Karpas-422 (cell line): ENCODE measurements at regions not wholly inside any gene's neighbourhood (a gene's known extent, or its start where the extent isn't known, plus 50 kb on each side); places are given as distances from the start of the nearest gene placed in this dataset.

Source experiments
- DNase-seq: peaks from one replicate; pipeline ENCODE4 v3.0.0-alpha.2; 2015
- H2AFZ ChIP-seq: fragments of 200-600 bp; sonication (generic); 2 replicates; pipeline ENCODE4 v1.6.1; 2014; ENCODE audit warnings: antibody characterized with exemption, low read length, mixed read lengths
- H3K27ac ChIP-seq: fragments of 200-600 bp; sonication (generic); 2 replicates; pipeline ENCODE4 v1.5.1; 2014; ENCODE audit warnings: mild to moderate bottlenecking, low read length, moderate library complexity
- H3K27me3 ChIP-seq: fragments of 200-600 bp; sonication (generic); 2 replicates; pipeline ENCODE4 v1.6.1; 2014; ENCODE audit warnings: low read length, mixed read lengths
- H3K36me3 ChIP-seq: fragments of 200-600 bp; sonication (generic); 2 replicates; pipeline ENCODE4 v1.6.1; 2014; ENCODE audit warnings: low read length, mixed read lengths; ENCODE audit not compliant: insufficient read depth
- H3K4me1 ChIP-seq: fragments of 200-600 bp; sonication (generic); 2 replicates; pipeline ENCODE4 v1.6.1; 2014; ENCODE audit warnings: mild to moderate bottlenecking, low read length, mixed read lengths
- H3K4me2 ChIP-seq: fragments of 200-600 bp; sonication (generic); 2 replicates; pipeline ENCODE4 v1.6.1; 2014; ENCODE audit warnings: low read length, low read depth, mild to moderate bottlenecking; ENCODE audit not compliant: poor library complexity, severe bottlenecking
- H3K4me3 ChIP-seq: fragments of 200-600 bp; sonication (generic); 2 replicates; pipeline ENCODE4 v1.5.1; 2014; ENCODE audit warnings: mild to moderate bottlenecking, antibody characterized with exemption, low read length, mixed read lengths
- H3K79me2 ChIP-seq: fragments of 200-600 bp; sonication (generic); 2 replicates; pipeline ENCODE4 v1.6.1; 2014; ENCODE audit warnings: mild to moderate bottlenecking, low read length, mixed read lengths
- H3K9ac ChIP-seq: fragments of 200-600 bp; sonication (generic); 2 replicates; pipeline ENCODE4 v1.6.0; 2014; ENCODE audit warnings: low read length
- H3K9me2 ChIP-seq: fragments of 200-600 bp; sonication (generic), shearing (Covaris generic); replicated peaks from 2 replicates; pipeline ENCODE4 v1.6.0; 2014; ENCODE audit warnings: mild to moderate bottlenecking, low read length, moderate library complexity; ENCODE audit not compliant: insufficient read depth
- H3K9me3 ChIP-seq: fragments of 300-700, 200-600 bp; sonication (generic); 2 replicates; pipeline ENCODE4 v1.6.1; 2014; ENCODE audit warnings: low read length, mixed read lengths
- H4K20me1 ChIP-seq: fragments of 200-600 bp; sonication (generic); 2 replicates; pipeline ENCODE4 v1.6.1; 2014; ENCODE audit warnings: mild to moderate bottlenecking, antibody characterized with exemption, low read length, low read depth; ENCODE audit not compliant: insufficient read depth

GRCh38 chr14:101169267-101169666, 265.7 kb upstream of the RTL1 start:
- H3K27ac ChIP-seq = no peak overlapping the region
- H3K4me3 ChIP-seq = no peak overlapping the region
- no peak overlapping the region for H3K9ac ChIP-seq
- H3K9me2 ChIP-seq = no peaks in the 10 kb centered on the region
- no peak for DNase-seq
- H3K27me3 ChIP-seq = 0 out of 2 replicates have a peak, but pooled peaks cover 5% of the 10 kb centered on the region
- peaks cover 11% of the 10 kb centered on the region for H3K9me3 ChIP-seq
- H3K4me1 ChIP-seq = no peaks in the 10 kb centered on the region
- no peaks in the 10 kb centered on the region for H3K79me2 ChIP-seq
- no peaks in the 10 kb centered on the region for H3K36me3 ChIP-seq
- H2AFZ ChIP-seq = no peak overlapping the region
- no peak overlapping the region for H3K4me2 ChIP-seq
- no peaks in the 10 kb centered on the region for H4K20me1 ChIP-seq

- Histone ChIP-seq H3K9ac (no peak overlapping the region), H3K9me3 (peaks cover 7% of the 10 kb centered on the region), H3K4me2 (no peak overlapping the region), H2AFZ (no peak overlapping the region), H4K20me1 (no peaks in the 10 kb centered on the region), H3K36me3 (no peaks in the 10 kb centered on the region), H3K4me1 (no peaks in the 10 kb centered on the region), H3K27me3 (no peaks in the 10 kb centered on the region), H3K79me2 (no peaks in the 10 kb centered on the region), H3K27ac (no peak overlapping the region), H3K4me3 (no peak overlapping the region), H3K9me2 (no peaks in the 10 kb centered on the region)
- DNase-seq = no peak
Measured at GRCh38 chr14:101171650-101172049, 268.1 kb upstream of the RTL1 start.

DNA sequence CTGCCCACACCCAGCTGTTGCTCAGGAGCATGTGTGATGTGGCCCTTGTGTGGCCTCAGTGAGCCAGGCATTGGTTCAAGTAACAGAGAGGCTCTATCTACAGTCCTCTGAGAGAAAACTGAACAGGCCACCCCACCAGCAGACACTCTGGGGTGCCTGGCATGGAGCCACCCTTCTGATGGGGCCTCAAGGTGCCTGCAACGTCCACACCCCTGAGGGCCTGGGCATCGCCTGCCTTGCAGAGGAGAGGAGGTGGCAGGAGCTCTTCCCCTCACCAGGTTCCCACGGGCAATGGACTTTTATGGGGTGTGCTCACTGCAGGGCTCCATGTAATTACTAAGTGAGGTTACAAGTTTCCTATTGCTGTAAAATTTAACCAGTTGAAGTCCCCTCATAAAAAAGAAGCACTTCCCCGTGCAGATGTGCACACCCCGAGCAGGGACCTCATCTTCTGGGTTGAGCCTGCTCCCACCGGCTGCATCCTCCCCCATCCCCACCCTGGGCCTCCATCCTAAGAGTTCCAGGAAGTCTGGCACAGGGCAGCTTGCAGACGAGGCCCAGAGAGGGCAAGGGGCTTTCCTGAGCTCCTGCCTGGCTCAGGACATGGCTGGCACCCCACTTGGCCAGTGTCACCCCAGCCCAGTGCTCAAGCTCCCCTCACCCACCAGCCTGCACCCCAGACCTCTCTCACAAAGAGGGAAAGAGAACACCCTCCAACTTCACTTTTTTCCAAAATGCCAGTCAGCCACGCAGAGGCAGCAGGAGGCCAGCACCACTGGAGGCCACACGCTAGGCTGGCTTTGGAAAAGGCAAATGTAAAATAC, 270.4 kb upstream of the RTL1 start:
- no peaks in the 10 kb centered on the region for H3K27me3 ChIP-seq
- no peaks in the 10 kb centered on the region for H4K20me1 ChIP-seq
- H3K9me2 ChIP-seq = no peaks in the 10 kb centered on the region
- no peak overlapping the region for H2AFZ ChIP-seq
- H3K79me2 ChIP-seq = no peaks in the 10 kb centered on the region
- no peaks in the 10 kb centered on the region for H3K36me3 ChIP-seq
- no peak for DNase-seq
- no peak overlapping the region for H3K27ac ChIP-seq
- H3K4me3 ChIP-seq = no peak overlapping the region
- H3K9ac ChIP-seq = no peak overlapping the region
- H3K9me3 ChIP-seq = no peaks in the 10 kb centered on the region; the same call in 1 of the 2 replicates
- H3K4me2 ChIP-seq = no peak overlapping the region
- H3K4me1 ChIP-seq = no peaks in the 10 kb centered on the region

GRCh38 chr14:101174522-101174838, 271.0 kb upstream of the RTL1 start:
- no peaks in the 10 kb centered on the region for H3K27me3 ChIP-seq
- no peaks in the 10 kb centered on the region for H3K4me1 ChIP-seq
- no peaks in the 10 kb centered on the region for H3K36me3 ChIP-seq
- no peaks in the 10 kb centered on the region for H3K9me3 ChIP-seq
- H3K4me2 ChIP-seq = no peak overlapping the region
- no peak overlapping the region for H2AFZ ChIP-seq
- no peak overlapping the region for H3K9ac ChIP-seq
- no peaks in the 10 kb centered on the region for H3K9me2 ChIP-seq
- no peak overlapping the region for H3K4me3 ChIP-seq
- no peak for DNase-seq
- H4K20me1 ChIP-seq = no peaks in the 10 kb centered on the region
- no peaks in the 10 kb centered on the region for H3K79me2 ChIP-seq
- H3K27ac ChIP-seq = no peak overlapping the region

GRCh38 chr14:101174980-101175606, 271.6 kb upstream of the RTL1 start:
- Histone ChIP-seq H3K4me2 (no peak overlapping the region), H3K4me3 (no peak overlapping the region), H3K9ac (no peak overlapping the region), H3K9me2 (no peaks in the 10 kb centered on the region), H2AFZ (no peak overlapping the region), H3K4me1 (no peaks in the 10 kb centered on the region), H3K36me3 (no peaks in the 10 kb centered on the region), H4K20me1 (no peaks in the 10 kb centered on the region), H3K27ac (no peak overlapping the region), H3K27me3 (no peaks in the 10 kb centered on the region), H3K9me3 (no peaks in the 10 kb centered on the region), H3K79me2 (no peaks in the 10 kb centered on the region)
- DNase-seq = no peak

DNA sequence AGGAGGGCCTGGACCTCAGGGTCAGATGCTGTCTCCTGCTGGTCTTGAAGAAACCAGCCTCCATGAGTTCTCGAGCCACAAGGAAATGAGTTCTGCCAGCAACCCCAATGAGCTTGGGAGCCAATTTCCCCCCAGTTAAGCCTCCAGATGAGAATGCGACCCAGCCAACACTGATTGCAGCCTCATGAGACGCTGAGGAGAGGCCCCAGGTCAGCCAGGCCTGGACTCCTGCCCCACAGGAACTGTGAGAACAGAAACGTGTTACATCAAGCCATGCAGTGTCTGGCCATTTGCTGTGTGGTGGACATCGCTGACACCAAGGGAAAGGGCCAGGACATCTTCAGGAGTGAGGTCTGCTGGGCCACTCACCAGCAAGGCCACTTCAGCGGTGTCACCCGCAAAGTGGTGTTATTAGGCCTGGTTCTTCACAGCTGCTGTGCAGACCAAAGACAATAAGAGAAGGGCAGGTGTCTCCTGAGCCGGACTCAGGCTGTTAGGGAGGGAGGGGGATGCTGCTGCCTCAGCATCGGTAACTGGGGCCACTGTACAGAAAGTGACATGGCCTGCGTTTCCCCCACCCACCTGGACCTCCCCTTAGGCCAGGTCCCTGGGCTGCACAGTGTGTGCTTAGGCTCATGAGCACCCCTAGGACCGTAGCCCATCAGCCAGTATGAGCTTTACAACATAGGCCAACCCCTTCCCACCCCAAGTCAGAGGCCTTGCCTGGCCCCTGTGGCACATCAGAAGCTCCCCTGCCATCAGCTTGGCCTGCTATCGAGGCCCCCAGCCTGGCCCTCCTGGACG, 272.4 kb upstream of the RTL1 start:
- Histone ChIP-seq H3K4me2 (no peak overlapping the region), H3K36me3 (no peaks in the 10 kb centered on the region), H3K27ac (no peak overlapping the region), H3K79me2 (no peaks in the 10 kb centered on the region), H3K9ac (no peak overlapping the region), H3K9me2 (no peaks in the 10 kb centered on the region), H2AFZ (no peak overlapping the region), H3K4me1 (no peaks in the 10 kb centered on the region), H3K4me3 (no peak overlapping the region), H3K9me3 (no peaks in the 10 kb centered on the region), H4K20me1 (no peaks in the 10 kb centered on the region), H3K27me3 (no peaks in the 10 kb centered on the region)
- no peak for DNase-seq

DNA sequence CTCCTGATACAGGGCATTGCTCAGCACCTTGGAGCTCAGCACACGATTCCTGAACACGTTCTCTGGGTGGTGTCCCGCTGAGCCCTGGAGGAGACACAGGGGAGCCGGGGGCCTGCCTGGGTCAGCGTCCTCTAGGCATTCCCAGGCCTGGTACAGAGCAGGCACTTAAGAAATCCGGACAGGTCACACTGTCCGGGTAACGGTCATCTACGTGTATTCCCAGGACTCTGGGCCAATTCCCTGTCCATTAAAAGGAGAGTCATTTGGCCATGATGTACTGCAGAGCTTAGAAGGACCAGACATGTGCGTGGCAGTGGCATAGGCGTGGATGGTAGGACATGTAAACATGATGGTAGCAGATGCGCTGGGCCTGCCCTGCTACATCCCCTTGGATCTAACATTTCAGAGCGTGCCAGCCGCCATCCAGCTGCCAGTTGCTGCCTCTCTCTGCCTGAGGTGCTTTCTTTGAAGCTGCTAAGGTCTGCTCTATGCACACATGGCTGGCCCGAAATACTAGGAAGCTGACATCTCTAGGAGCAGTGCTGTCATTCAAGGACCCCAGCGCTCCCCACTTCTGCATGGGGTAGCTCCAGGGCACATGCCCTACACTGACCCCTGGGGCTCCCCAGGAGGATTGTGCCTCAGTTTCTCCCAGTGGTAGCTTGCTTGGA, 273.1 kb upstream of the RTL1 start:
- no peaks in the 10 kb centered on the region for H4K20me1 ChIP-seq
- no peaks in the 10 kb centered on the region for H3K36me3 ChIP-seq
- H3K27ac ChIP-seq = no peak overlapping the region
- no peaks in the 10 kb centered on the region for H3K9me2 ChIP-seq
- H3K79me2 ChIP-seq = no peaks in the 10 kb centered on the region
- H3K27me3 ChIP-seq = no peaks in the 10 kb centered on the region
- no peak overlapping the region for H2AFZ ChIP-seq
- no peak overlapping the region for H3K4me3 ChIP-seq
- no peak for DNase-seq
- H3K9me3 ChIP-seq = no peaks in the 10 kb centered on the region
- no peak overlapping the region for H3K9ac ChIP-seq
- no peaks in the 10 kb centered on the region for H3K4me1 ChIP-seq
- H3K4me2 ChIP-seq = no peak overlapping the region
